Psoas muscle (tissue), 7 donors: ENCODE measurements at regions not wholly inside any gene's neighbourhood (a gene's known extent, or its start where the extent isn't known, plus 50 kb on each side); places are given as distances from the start of the nearest gene placed in this dataset.

Experiments
- ATAC-seq, 4 donors: fragments of 200-7000 bp; cut with Tn5 transposase; one replicate each; pipeline ENCODE4 v1.9.1; 2020; ENCODE audit warnings: moderate library complexity in 3 of 4, mild to moderate bottlenecking in 2 of 4
- DNase-seq, 2 donors: peaks; one replicate each; pipeline ENCODE4 v3.0.0-alpha.2; 2020
- H3K27ac ChIP-seq: fragments of 200-600 bp; one replicate; pipeline ENCODE4 v1.8.0; 2022
- H3K27me3 ChIP-seq, 3 donors: fragments of 200-600 bp in 1 of 3; one replicate each; pipeline versions ENCODE4 v1.6.1 to v1.8.0; 2013 to 2022; ENCODE audit warnings: low read length in 2 of 3, mild to moderate bottlenecking in 2 of 3, moderate library complexity in 1 of 3; ENCODE audit not compliant: insufficient read depth in 3 of 3
- H3K36me3 ChIP-seq, 2 donors: fragments of 200-600 bp in 1 of 2; one replicate each; pipeline versions ENCODE4 v1.6.1 to v1.8.0; 2013 to 2022; ENCODE audit warnings: low read depth in 1 of 2, mild to moderate bottlenecking in 1 of 2, moderate library complexity in 1 of 2; ENCODE audit not compliant: insufficient read depth in 1 of 2
- H3K4me1 ChIP-seq: fragments of 200-600 bp; one replicate; pipeline ENCODE4 v1.8.0; 2022
- H3K4me3 ChIP-seq: fragments of 200-600 bp; one replicate; pipeline ENCODE4 v1.8.0; 2022; ENCODE audit warnings: mild to moderate bottlenecking
- H3K9me3 ChIP-seq: fragments of 200-600 bp; one replicate; pipeline ENCODE4 v1.8.0; 2022
- WGBS, 3 donors: extraction: QIAGEN DNeasy Blood & Tissue Kit; methylation state at CpG; one replicate each; pipeline versions ENCODE4 v1.1.6 to v1.1.7; 2013; 5-methylcytosine and 5-hydroxymethylcytosine counted together
- intact Hi-C, 2 donors: fragments of 100-400 bp; cut with DNase I; formaldehyde crosslinking; loops; one replicate each; pipeline versions ENCODE4 v1.11.0 to v1.14.2; 2022
- TF ChIP-seq, protein P1 (sequence below): fragments of 200-600 bp; IDR thresholded peaks from one replicate; pipeline ENCODE4 v1.8.0; 2022; ENCODE audit warnings: antibody characterized with exemption
- donor health status: healthy with polysubstance abuse.
- donor health status: DM: no; HTN: no; CAD: no; lungs with moderate emphysema.
- donor health status: Bipolar disorder and iron deficiency.
- donor health status: healthy.
- donor health status: DM: yes; HTN: yes; CAD: no.
- donor health status: DM: no; HTN: no; CAD: no.
- donor health status: DM: yes; HTN: yes; CAD: no.

DNA sequence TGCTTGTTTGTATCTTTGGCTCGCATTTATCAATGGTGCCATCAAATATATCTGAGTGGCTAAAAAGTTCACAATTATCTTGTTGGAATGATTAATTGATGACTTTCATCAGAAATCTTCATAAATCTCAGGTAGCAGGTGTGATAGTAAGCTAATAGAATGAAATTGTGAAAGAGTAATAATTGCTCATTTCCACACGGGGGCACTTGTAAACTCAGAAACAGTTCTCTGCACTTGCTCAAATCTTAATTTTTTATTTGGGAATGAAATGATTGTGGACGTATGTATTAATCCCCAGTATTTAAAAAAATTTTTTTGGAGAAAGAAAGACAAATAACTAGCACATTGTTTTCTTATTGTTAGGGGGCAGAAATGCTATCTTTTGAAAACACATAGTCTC is 132.8 kb downstream of the DTHD1 start:
- Histone ChIP-seq H3K36me3 (no peaks in the 10 kb centered on the region), H3K4me3 (no peak overlapping the region), H3K27me3 (peaks cover 0 to 4% (median 0%) of the 10 kb centered on the region in 3 donors), H3K4me1 (no peaks in the 10 kb centered on the region), H3K9me3 (no peaks in the 10 kb centered on the region), H3K27ac (no peak overlapping the region)
- intact Hi-C loops, result no loop called here
- DNase-seq, result no peak
- ATAC-seq, result no peak
- TF ChIP-seq, protein P1, sequence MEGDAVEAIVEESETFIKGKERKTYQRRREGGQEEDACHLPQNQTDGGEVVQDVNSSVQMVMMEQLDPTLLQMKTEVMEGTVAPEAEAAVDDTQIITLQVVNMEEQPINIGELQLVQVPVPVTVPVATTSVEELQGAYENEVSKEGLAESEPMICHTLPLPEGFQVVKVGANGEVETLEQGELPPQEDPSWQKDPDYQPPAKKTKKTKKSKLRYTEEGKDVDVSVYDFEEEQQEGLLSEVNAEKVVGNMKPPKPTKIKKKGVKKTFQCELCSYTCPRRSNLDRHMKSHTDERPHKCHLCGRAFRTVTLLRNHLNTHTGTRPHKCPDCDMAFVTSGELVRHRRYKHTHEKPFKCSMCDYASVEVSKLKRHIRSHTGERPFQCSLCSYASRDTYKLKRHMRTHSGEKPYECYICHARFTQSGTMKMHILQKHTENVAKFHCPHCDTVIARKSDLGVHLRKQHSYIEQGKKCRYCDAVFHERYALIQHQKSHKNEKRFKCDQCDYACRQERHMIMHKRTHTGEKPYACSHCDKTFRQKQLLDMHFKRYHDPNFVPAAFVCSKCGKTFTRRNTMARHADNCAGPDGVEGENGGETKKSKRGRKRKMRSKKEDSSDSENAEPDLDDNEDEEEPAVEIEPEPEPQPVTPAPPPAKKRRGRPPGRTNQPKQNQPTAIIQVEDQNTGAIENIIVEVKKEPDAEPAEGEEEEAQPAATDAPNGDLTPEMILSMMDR, result no peak
- WGBS, 3 donors, result 30 to 48% (median 36%) methylated on average over 3 of the region's 3 CpGs

DNA sequence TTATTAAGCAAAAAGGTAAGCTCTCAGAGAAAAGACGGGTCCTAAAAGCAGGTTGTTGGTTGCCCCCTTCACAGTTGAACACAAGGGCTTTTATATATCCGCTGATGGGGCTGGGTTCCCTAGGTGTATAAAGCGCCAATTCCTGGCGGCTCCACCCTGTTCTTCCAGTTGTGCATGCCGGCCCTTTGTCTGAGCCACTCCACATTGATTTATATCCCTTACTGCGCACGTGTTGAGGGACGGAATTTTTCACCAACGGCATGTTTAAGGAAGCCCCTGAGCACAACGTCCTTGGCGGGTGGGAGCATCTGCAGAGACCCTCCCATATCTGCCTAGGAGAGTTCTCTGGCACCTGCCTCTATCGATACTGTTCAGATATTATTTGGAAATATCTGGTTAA is 135.7 kb downstream of the DTHD1 start:
- Histone ChIP-seq H3K4me1 (no peaks in the 10 kb centered on the region), H3K9me3 (no peaks in the 10 kb centered on the region), H3K36me3 (no peaks in the 10 kb centered on the region), H3K27ac (no peak overlapping the region), H3K4me3 (no peak overlapping the region), H3K27me3 (peaks cover 0 to 4% (median 0%) of the 10 kb centered on the region in 3 donors)
- 85 to 87% (median 87%) methylated on average over 12 of the region's 12 CpGs for WGBS, 3 donors
- intact Hi-C loops, result no loop called here
- ATAC-seq, result no peak
- TF ChIP-seq, protein P1, result no peak
- no peak for DNase-seq

DNA sequence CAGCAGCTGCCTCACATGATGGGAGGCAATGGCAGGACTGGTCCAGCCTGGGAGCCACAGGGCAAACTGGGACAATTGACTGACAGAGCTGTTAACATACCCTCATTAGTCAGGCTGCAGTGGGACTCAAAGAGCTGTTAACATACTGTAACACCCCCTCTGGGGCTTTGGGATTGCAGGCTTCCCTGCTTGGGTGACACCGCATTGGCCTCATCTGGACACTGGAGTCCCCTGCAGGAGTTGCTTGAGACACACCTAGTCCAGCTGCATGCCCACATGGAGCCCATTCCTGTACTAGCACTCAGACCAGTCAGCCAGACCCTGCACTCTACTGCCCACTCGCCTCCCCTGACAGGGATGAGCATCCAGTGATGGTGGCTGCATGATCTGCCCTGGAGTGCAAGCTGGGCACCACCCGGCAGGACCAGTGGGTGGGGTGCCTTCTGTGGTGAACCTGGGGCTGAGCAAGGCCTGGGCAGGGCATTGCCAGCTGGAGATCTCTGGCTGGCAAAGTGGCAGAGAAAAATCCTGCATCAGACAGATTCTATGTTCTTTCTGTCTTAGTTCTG is 138.8 kb downstream of the DTHD1 start:
- Histone ChIP-seq H3K27me3 (peaks cover 0 to 4% (median 0%) of the 10 kb centered on the region in 3 donors), H3K4me1 (no peaks in the 10 kb centered on the region), H3K27ac (no peak overlapping the region), H3K9me3 (no peaks in the 10 kb centered on the region), H3K36me3 (no peaks in the 10 kb centered on the region), H3K4me3 (no peak overlapping the region)
- WGBS, 3 donors, result 86 to 88% (median 87%) methylated on average over 3 of the region's 3 CpGs
- TF ChIP-seq, protein P1, result no peak
- intact Hi-C loops, result no loop called here
- no peak for ATAC-seq
- DNase-seq, result no peak

DNA sequence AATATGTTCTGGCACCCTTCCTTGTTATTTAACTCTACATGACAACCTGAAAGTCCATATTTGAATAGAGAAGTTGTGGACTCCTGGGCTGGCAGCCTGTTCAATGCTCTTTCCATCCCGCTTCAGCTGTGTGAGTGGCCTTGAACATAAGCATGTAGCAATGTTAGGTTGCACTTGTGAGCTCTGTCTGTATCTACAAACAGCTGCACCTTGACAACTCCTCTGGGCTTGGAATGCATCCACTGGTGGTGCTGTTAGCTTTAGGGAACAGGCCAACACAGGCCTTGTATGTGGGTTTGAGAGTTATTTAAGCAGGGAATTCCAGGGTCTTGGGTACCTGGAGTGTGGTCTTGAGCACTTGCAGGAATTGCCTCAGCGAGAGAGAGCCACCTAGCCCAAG is 141.2 kb downstream of the DTHD1 start:
- TF ChIP-seq, protein P1, result no peak
- Histone ChIP-seq H3K9me3 (no peaks in the 10 kb centered on the region), H3K36me3 (no peaks in the 10 kb centered on the region), H3K27me3 (peaks cover 0 to 4% (median 0%) of the 10 kb centered on the region in 3 donors), H3K4me3 (no peak overlapping the region), H3K27ac (no peak overlapping the region), H3K4me1 (no peaks in the 10 kb centered on the region)
- DNase-seq (no peak), ATAC-seq (no peak)
- intact Hi-C loops, result no loop called here
- 74 to 92% (median 84%) methylated on average over 2 of the region's 2 CpGs for WGBS, 3 donors

DNA sequence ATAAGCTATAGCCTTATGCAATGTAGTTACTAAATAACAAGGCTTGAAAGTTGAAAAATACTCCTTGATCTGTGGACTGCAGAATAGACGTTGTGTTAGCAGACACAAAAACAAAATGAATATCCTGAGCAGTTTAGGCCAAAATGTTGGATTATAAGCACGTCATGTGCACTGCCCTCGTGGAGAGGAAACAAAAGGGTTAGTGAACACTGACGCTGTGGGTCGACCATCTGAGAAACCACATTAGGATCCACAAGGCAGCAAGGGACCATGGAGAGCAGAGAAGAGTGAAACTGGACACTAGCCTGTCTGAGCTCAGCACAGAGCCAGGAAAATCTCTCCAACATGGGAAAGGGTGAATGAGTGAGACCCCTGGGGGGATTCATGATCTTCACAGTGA is 145.3 kb downstream of the DTHD1 start:
- no peak overlapping the region for H3K4me3 ChIP-seq
- H3K4me1 ChIP-seq, result no peaks in the 10 kb centered on the region
- DNase-seq (no peak), ATAC-seq (no peak)
- no peaks in the 10 kb centered on the region for H3K9me3 ChIP-seq
- TF ChIP-seq, protein P1, result no peak
- WGBS, 3 donors, result 68 to 72% (median 68%) methylated on average over 5 of the region's 5 CpGs
- H3K27ac ChIP-seq, result no peak overlapping the region
- no peaks in the 10 kb centered on the region for H3K36me3 ChIP-seq
- intact Hi-C loops, result no loop called here
- no peaks in the 10 kb centered on the region for H3K27me3 ChIP-seq
